GM21576 (cell line): ENCODE measurements at regions not wholly inside any gene's neighbourhood (a gene's known extent, or its start where the extent isn't known, plus 50 kb on each side); places are given as distances from the start of the nearest gene placed in this dataset.

Source experiments
- ATAC-seq: cut with Tn5 transposase; IDR thresholded peaks from one replicate; pipeline ENCODE4 v1.9.1; 2021; ENCODE audit warnings: mild to moderate bottlenecking, moderate library complexity; ENCODE audit not compliant: unreplicated experiment

- no peak for ATAC-seq
Observed at GRCh38 chr4:111755571-111755970, 389.7 kb upstream of the FAM241A start.

GRCh38 chr4:111761531-111761930 is 383.7 kb upstream of the FAM241A start:
- ATAC-seq = no peak

GRCh38 chr4:111770514-111770913 is 374.7 kb upstream of the FAM241A start:
- ATAC-seq = no peak

GRCh38 chr4:111773858-111774257 is 371.4 kb upstream of the FAM241A start:
- ATAC-seq = no peak

GRCh38 chr4:111775556-111776297 is 369.5 kb upstream of the FAM241A start:
- no peak for ATAC-seq

- ATAC-seq = no peak
Observed at GRCh38 chr4:111776561-111776960, 368.7 kb upstream of the FAM241A start.

- ATAC-seq = no peak
Observed at GRCh38 chr4:111778543-111778942, 366.7 kb upstream of the FAM241A start.

GRCh38 chr4:111780965-111781364 is 364.3 kb upstream of the FAM241A start:
- no peak for ATAC-seq

- ATAC-seq = no peak
Observed at GRCh38 chr4:111781611-111782010, 363.6 kb upstream of the FAM241A start.

GRCh38 chr4:111788099-111788498 is 357.2 kb upstream of the FAM241A start:
- ATAC-seq = no peak

GRCh38 chr4:111789901-111790640 is 355.2 kb upstream of the FAM241A start:
- ATAC-seq = no peak

- ATAC-seq = no peak
Observed at GRCh38 chr4:111792632-111793031, 352.6 kb upstream of the FAM241A start.

GRCh38 chr4:111793433-111794091 is 351.7 kb upstream of the FAM241A start:
- ATAC-seq = no peak

GRCh38 chr4:111797455-111798163 is 347.6 kb upstream of the FAM241A start:
- ATAC-seq = no peak

- ATAC-seq = no peak
Observed at GRCh38 chr4:111798840-111799239, 346.4 kb upstream of the FAM241A start.

GRCh38 chr4:111800551-111800950 is 344.7 kb upstream of the FAM241A start:
- no peak for ATAC-seq

- no peak for ATAC-seq
Observed at GRCh38 chr4:111802191-111802590, 343.1 kb upstream of the FAM241A start.

GRCh38 chr4:111806331-111806730 is 338.9 kb upstream of the FAM241A start:
- ATAC-seq = no peak

GRCh38 chr4:111807576-111807975 is 337.7 kb upstream of the FAM241A start:
- ATAC-seq = no peak

- no peak for ATAC-seq
Observed at GRCh38 chr4:111808174-111808573, 337.1 kb upstream of the FAM241A start.

- ATAC-seq = no peak
Observed at GRCh38 chr4:111811661-111812060, 333.6 kb upstream of the FAM241A start.
